Glutamatergic neuron (in vitro differentiated cells): ENCODE measurements at regions not wholly inside any gene's neighbourhood (a gene's known extent, or its start where the extent isn't known, plus 50 kb on each side); places are given as distances from the start of the nearest gene placed in this dataset.

Experiments
- DNase-seq: peaks from one replicate; pipeline ENCODE4 v3.0.0; 2022
- H3K27ac Mint-ChIP-seq: one replicate; pipeline ENCODE4 v1.8.0; 2020; ENCODE audit warnings: mild to moderate bottlenecking, mixed read lengths, inconsistent platforms; ENCODE audit not compliant: unreplicated experiment
- H3K27me3 Mint-ChIP-seq: one replicate; pipeline ENCODE4 v1.8.0; 2020; ENCODE audit warnings: mild to moderate bottlenecking, moderate library complexity, mixed read lengths, inconsistent platforms; ENCODE audit not compliant: unreplicated experiment
- H3K36me3 Mint-ChIP-seq: one replicate; pipeline ENCODE4 v1.8.0; 2020; ENCODE audit warnings: mild to moderate bottlenecking, mixed read lengths, inconsistent platforms; ENCODE audit not compliant: unreplicated experiment
- H3K4me1 Mint-ChIP-seq: one replicate; pipeline ENCODE4 v1.8.0; 2020; ENCODE audit warnings: mild to moderate bottlenecking, low read depth, mixed read lengths, inconsistent platforms; ENCODE audit not compliant: unreplicated experiment
- H3K4me3 Mint-ChIP-seq: one replicate; pipeline ENCODE4 v1.8.0; 2020; ENCODE audit warnings: mild to moderate bottlenecking, mixed read lengths, inconsistent platforms; ENCODE audit not compliant: unreplicated experiment
- H3K9me3 Mint-ChIP-seq: one replicate; pipeline ENCODE4 v1.8.0; 2020; ENCODE audit warnings: mild to moderate bottlenecking, moderate library complexity, mixed read lengths, inconsistent platforms; ENCODE audit not compliant: unreplicated experiment
- CTCF ChIP-seq: fragments of 200-600 bp; sonication (generic); IDR thresholded peaks from one replicate; pipeline ENCODE4 v1.5.0; 2021; ENCODE audit not compliant: partially characterized antibody, unreplicated experiment

DNA sequence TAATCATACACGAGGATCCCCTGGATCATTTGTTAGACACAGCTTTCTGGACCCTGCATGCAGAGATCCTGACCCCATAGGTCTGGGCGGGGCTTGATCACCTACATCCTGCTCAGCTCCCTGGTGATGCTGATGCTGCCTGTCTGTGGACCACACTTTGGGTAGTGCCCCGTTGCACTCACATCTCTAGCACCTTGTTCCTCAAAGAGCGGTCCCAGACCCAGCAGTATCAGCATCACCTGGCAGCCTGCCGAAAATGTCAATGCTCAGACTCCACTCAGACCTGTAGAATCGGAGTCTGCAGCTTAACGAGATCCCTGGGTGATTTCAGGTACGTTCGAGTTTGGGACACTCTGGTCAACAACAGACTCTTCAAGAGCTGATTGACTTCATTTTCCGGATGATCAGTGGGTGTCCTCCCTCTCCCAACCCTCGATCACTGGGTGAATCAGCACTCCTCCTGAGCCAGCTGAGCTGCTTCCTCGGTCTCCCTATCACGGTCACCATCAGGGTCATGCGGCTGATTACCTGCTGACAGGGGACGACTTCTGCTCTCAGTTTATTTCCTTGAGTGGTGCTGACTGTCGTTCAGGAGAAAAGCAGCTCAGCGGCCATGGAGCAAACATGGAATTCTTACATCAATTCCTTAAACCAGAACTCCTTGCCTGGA, 150.6 kb upstream of the RAB12 start:
- Mint-ChIP-seq H3K36me3 (no peaks in the 10 kb centered on the region), H3K27me3 (no peaks in the 10 kb centered on the region), H3K4me1 (no peaks in the 10 kb centered on the region), H3K4me3 (no peak overlapping the region), H3K27ac (no peak overlapping the region), H3K9me3 (peaks cover 3% of the 10 kb centered on the region)
- DNase-seq = no peak
- no peak for TF ChIP-seq CTCF

DNA sequence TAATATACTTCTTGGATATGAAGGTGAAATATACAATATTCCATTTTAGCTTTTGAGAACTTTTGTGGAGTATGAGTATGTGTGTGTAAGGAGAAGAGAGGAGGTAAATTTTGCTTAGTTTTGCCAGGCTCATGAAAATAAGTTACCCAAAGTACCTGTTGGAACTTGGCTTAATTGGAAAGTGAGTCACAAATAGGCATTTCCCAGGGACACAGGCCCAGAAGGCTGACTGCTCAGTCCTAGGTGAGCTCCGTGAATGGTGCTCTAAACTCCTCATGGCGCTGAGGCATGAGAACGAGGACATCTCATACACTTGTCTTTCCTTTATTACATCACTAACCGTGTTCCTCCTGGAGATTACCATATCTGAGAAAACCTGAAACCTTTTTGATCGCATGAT, 148.5 kb upstream of the RAB12 start:
- TF ChIP-seq CTCF = no peak
- Mint-ChIP-seq H3K9me3 (peaks cover 3% of the 10 kb centered on the region), H3K36me3 (peaks cover 7% of the 10 kb centered on the region), H3K4me1 (no peaks in the 10 kb centered on the region), H3K27ac (no peak overlapping the region), H3K27me3 (no peaks in the 10 kb centered on the region), H3K4me3 (no peak overlapping the region)
- no peak for DNase-seq

DNA sequence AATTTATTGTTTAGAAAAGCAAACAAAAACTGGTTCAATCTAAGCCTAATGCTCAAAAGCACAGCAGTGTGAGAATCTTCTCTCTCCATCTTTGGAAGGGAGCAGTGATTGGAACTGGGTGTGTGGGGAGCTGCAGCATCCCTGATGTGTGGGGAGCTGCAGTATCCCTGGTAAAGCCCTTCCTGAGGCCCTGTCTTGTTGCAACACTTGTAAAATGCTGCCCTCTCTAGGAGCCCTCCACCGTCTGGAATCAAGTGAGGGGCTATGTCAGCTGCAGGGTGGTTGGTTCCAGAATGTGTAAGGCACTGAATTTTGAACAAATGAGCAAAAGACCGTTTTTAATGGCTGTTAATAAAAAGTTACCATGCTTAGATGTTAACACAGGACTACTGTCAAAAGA, 147.7 kb upstream of the RAB12 start:
- no peak for TF ChIP-seq CTCF
- Mint-ChIP-seq H3K36me3 (peaks cover 12% of the 10 kb centered on the region), H3K4me3 (no peak overlapping the region), H3K27ac (no peak overlapping the region), H3K9me3 (peaks cover 3% of the 10 kb centered on the region), H3K4me1 (no peaks in the 10 kb centered on the region), H3K27me3 (no peaks in the 10 kb centered on the region)
- no peak for DNase-seq

DNA sequence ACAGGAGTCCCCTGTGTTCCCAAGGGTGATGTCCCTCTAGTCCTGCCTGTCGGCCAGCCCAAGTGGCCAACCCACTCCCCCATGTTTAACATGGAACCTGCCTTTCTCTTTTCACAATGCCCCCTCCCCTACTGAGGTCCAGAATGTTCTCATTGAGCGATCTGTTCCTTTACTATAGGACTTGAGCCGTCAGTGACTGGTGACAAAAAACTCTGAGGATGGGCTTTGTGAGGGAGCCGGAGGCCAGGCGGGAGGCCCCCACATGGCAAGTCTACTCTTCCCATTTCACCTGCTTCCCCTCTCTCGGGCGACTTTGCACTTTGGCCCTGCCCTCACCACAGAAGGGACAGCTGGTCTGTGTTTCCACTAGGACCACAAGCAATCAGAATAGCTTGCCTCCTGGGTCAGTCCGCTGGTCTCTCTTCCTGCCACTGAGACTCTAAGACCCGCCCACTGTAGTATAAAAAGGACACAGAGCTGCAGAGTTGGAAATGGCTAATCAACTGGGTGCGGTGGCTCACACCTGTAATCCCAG, 146.5 kb upstream of the RAB12 start:
- no peak overlapping the region for H3K27ac Mint-ChIP-seq

More for the DNA sequence above, 146.5 kb upstream of the RAB12 start:
- no peak for DNase-seq
- no peak for TF ChIP-seq CTCF
- Mint-ChIP-seq H3K27me3 (no peaks in the 10 kb centered on the region), H3K4me1 (no peaks in the 10 kb centered on the region), H3K9me3 (peaks cover 5% of the 10 kb centered on the region), H3K4me3 (no peak overlapping the region), H3K36me3 (peaks cover 12% of the 10 kb centered on the region)
